DND-41 (cell line): ENCODE measurements at regions not wholly inside any gene's neighbourhood (a gene's known extent, or its start where the extent isn't known, plus 50 kb on each side); places are given as distances from the start of the nearest gene placed in this dataset.

Experiments
- ATAC-seq: fragments of 200-7000 bp; cut with Tn5 transposase; 3 replicates; pipeline ENCODE4 v1.9.1; 2021; ENCODE audit warnings: low read depth; ENCODE audit not compliant: insufficient read depth
- DNase-seq: peaks from one replicate; pipeline ENCODE4 v3.0.0-alpha.2; 2020
- H2AFZ ChIP-seq: 2 replicates; pipeline ENCODE4 v1.6.0; 2012; ENCODE audit warnings: low read depth, low read length
- H3K27ac ChIP-seq: 2 replicates; pipeline ENCODE4 v1.5.1; 2012; ENCODE audit warnings: low read length, inconsistent platforms
- H3K27me3 ChIP-seq: fragments of 200-600 bp; sonication (generic); 2 replicates; pipeline ENCODE4 v1.6.0; 2012; ENCODE audit warnings: low read length, mild to moderate bottlenecking, inconsistent platforms; ENCODE audit not compliant: insufficient read depth, poor library complexity
- H3K36me3 ChIP-seq: 2 replicates; pipeline ENCODE4 v1.5.1; 2012; ENCODE audit warnings: low read length, inconsistent platforms; ENCODE audit not compliant: insufficient read depth
- H3K4me1 ChIP-seq: 2 replicates; pipeline ENCODE4 v1.5.1; 2012; ENCODE audit warnings: mild to moderate bottlenecking, low read length; ENCODE audit not compliant: insufficient read depth
- H3K4me2 ChIP-seq: 2 replicates; pipeline ENCODE4 v1.6.0; 2012; ENCODE audit warnings: mild to moderate bottlenecking, moderate library complexity, low read length, inconsistent platforms; ENCODE audit not compliant: insufficient read depth
- H3K4me3 ChIP-seq, 2 experiments: fragments of 200-600 bp in 1 of 2; shearing (Covaris generic) in 1 of 2; 2 replicates each; pipeline ENCODE4 v1.5.1; 2012 to 2016; ENCODE audit warnings: inconsistent platforms in 2 of 2, low read length in 2 of 2, mild to moderate bottlenecking in 2 of 2, low read depth in 1 of 2, moderate library complexity in 1 of 2
- H3K79me2 ChIP-seq: 2 replicates; pipeline ENCODE4 v1.6.0; 2012; ENCODE audit warnings: low read length, inconsistent platforms; ENCODE audit not compliant: insufficient read depth
- H3K9ac ChIP-seq: 2 replicates; pipeline ENCODE4 v1.6.0; 2012; ENCODE audit warnings: low read depth, mild to moderate bottlenecking, inconsistent platforms, low read length, moderate library complexity
- H3K9me3 ChIP-seq: 2 replicates; pipeline ENCODE4 v1.5.1; 2012; ENCODE audit warnings: low read length, moderate library complexity, mild to moderate bottlenecking, inconsistent platforms; ENCODE audit not compliant: insufficient read depth, severe bottlenecking
- H4K20me1 ChIP-seq: 2 replicates; pipeline ENCODE4 v1.6.0; 2012; ENCODE audit warnings: low read length; ENCODE audit not compliant: insufficient read depth
- EZH2 ChIP-seq: IDR thresholded peaks from 3 replicates; pipeline ENCODE4 v1.6.1; 2012; ENCODE audit warnings: borderline replicate concordance, low read depth, mild to moderate bottlenecking, moderate library complexity, low read length, inconsistent platforms; ENCODE audit not compliant: severe bottlenecking
- TF ChIP-seq, protein P1 (sequence below): IDR thresholded peaks from 2 replicates; pipeline ENCODE4 v1.5.1; 2012; ENCODE audit warnings: borderline replicate concordance, low read length, moderate library complexity, mild to moderate bottlenecking; ENCODE audit not compliant: poor library complexity, severe bottlenecking; ENCODE audit errors: extremely low read depth

DNA sequence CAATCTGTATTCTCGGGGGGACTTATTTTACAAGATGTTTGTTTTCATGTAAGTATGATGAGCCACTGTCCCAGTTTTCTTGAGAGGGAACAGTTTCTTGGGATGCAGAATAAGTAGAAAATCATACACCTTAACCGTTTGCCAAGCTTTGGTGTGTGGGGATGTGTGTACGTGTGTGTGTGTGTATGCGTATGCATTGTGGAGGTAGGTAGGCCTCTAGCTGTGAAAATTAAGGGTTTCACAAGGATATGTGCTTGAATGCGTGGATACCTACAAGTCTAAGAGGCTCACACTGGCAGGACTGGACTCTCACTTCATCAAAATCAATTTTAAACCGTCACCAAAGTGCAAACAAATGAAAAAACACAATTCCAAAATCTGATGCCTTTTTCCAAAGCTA lies 204.2 kb upstream of the RBMS1 start:
- TF ChIP-seq EZH2 = no peak
- TF ChIP-seq, protein P1, sequence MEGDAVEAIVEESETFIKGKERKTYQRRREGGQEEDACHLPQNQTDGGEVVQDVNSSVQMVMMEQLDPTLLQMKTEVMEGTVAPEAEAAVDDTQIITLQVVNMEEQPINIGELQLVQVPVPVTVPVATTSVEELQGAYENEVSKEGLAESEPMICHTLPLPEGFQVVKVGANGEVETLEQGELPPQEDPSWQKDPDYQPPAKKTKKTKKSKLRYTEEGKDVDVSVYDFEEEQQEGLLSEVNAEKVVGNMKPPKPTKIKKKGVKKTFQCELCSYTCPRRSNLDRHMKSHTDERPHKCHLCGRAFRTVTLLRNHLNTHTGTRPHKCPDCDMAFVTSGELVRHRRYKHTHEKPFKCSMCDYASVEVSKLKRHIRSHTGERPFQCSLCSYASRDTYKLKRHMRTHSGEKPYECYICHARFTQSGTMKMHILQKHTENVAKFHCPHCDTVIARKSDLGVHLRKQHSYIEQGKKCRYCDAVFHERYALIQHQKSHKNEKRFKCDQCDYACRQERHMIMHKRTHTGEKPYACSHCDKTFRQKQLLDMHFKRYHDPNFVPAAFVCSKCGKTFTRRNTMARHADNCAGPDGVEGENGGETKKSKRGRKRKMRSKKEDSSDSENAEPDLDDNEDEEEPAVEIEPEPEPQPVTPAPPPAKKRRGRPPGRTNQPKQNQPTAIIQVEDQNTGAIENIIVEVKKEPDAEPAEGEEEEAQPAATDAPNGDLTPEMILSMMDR = no peak
- H3K79me2 ChIP-seq = no peaks in the 10 kb centered on the region
- DNase-seq = no peak
- no peak overlapping the region for H3K4me3 ChIP-seq
- H3K36me3 ChIP-seq = no peaks in the 10 kb centered on the region
- no peak overlapping the region for H3K27ac ChIP-seq
- H3K9ac ChIP-seq = no peak overlapping the region
- H4K20me1 ChIP-seq = no peaks in the 10 kb centered on the region
- no peaks in the 10 kb centered on the region for H3K4me1 ChIP-seq
- H3K4me2 ChIP-seq = no peak overlapping the region
- H3K9me3 ChIP-seq = no peaks in the 10 kb centered on the region
- H2AFZ ChIP-seq = no peak overlapping the region
- H3K27me3 ChIP-seq = no peaks in the 10 kb centered on the region
- ATAC-seq = no peak

DNA sequence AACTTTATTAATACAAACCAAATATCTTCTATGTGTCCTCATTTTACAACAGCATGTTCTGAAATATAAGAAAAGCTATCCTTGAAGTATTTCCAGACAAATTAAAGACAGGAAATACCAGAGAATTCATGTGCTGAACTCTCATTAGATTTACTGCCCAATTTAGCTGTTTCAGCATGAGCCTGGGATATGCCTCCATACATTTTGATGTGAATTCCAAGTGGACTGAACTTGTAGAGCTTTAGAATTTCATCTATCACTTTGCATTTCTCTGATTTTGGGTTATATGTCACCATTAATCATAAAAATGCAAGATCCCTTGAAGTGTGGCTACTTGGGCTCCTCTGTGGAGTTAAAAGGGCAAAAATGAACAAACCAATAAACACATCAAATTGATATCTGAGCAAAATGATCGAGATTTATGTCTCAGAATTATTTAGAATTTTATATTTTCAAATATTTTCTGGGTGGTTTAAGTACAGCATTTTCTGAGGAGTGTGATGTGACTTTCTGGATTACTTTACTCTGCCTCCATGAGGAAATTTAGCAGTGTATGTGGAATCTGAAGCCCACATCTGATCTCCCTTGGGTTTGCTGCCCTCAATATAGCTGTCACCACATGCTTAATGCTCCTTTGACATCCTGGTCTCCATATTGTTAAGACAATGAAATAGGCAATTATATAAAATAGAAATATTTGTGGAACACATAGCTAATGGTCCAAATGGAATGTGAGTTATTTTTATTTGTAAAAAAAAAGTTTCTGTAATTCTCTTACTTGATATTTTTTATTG lies 206.6 kb upstream of the RBMS1 start:
- Histone ChIP-seq H3K9me3 (no peaks in the 10 kb centered on the region), H3K36me3 (no peaks in the 10 kb centered on the region), H3K9ac (no peak overlapping the region), H3K4me2 (no peak overlapping the region), H3K4me1 (peaks cover 21% of the 10 kb centered on the region), H3K27me3 (no peaks in the 10 kb centered on the region), H3K27ac (no peak overlapping the region), H4K20me1 (no peaks in the 10 kb centered on the region), H3K79me2 (no peaks in the 10 kb centered on the region), H2AFZ (no peak overlapping the region), H3K4me3 (no peak overlapping the region)
- ATAC-seq (no peak), DNase-seq (no peak)
- TF ChIP-seq, protein P1 = no peak
- TF ChIP-seq EZH2 = no peak

DNA sequence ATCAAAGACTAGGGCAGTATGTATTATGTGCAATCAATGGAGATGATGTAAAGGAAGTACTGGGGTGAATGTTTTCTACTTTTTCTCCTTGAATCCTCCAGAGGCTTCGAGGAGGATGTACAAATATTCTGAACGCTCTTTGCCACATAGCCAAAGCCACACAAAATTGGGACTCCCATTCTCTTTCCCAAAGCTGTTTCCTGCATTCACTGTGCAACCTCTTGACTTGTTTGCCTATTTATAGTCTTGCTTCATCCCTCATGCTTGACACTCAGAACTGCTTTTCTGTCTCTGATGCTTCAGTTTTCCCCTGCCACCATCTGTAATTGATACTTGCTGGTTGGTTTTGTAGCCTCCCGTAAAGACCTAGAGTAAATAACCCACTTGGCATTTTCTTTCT lies 208.2 kb upstream of the RBMS1 start:
- Histone ChIP-seq H3K27me3 (no peaks in the 10 kb centered on the region), H3K9me3 (no peaks in the 10 kb centered on the region), H3K4me3 (no peak overlapping the region), H4K20me1 (no peaks in the 10 kb centered on the region), H3K79me2 (no peaks in the 10 kb centered on the region), H3K36me3 (no peaks in the 10 kb centered on the region), H3K4me1 (peaks cover 24% of the 10 kb centered on the region), H3K4me2 (no peak overlapping the region), H3K9ac (no peak overlapping the region), H2AFZ (no peak overlapping the region), H3K27ac (no peak overlapping the region)
- DNase-seq (no peak), ATAC-seq (no peak)
- TF ChIP-seq, protein P1 = no peak
- TF ChIP-seq EZH2 = no peak

DNA sequence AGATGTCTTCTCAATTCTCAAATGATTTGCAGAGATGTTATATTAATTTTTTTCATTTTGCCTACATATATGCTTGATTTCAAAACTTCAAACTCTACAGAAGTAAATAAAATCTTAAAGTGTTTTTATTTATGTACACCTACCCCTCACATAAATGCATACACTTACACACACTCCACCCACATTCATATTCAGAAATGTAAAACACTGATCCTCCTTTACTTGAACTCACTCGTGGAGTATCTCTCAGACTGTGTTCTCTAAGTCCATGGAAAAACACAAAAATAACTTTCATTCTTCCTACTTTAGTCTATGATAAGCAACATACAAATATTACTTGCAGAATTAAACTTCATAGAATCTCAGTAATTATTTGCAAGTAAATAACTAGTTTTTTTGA lies 209.1 kb upstream of the RBMS1 start:
- TF ChIP-seq, protein P1 = no peak
- TF ChIP-seq EZH2 = no peak
- H3K79me2 ChIP-seq = no peaks in the 10 kb centered on the region
- no peaks in the 10 kb centered on the region for H3K27me3 ChIP-seq
- H3K27ac ChIP-seq = no peak overlapping the region
- no peak overlapping the region for H2AFZ ChIP-seq
- peaks cover 24% of the 10 kb centered on the region for H3K4me1 ChIP-seq
- no peaks in the 10 kb centered on the region for H4K20me1 ChIP-seq
- no peaks in the 10 kb centered on the region for H3K9me3 ChIP-seq
- DNase-seq (no peak), ATAC-seq (no peak)
- no peaks in the 10 kb centered on the region for H3K36me3 ChIP-seq
- no peak overlapping the region for H3K9ac ChIP-seq
- H3K4me2 ChIP-seq = no peak overlapping the region
- H3K4me3 ChIP-seq = no peak overlapping the region
